GM13976 (cell line): ENCODE measurements at regions not wholly inside any gene's neighbourhood (a gene's known extent, or its start where the extent isn't known, plus 50 kb on each side); places are given as distances from the start of the nearest gene placed in this dataset.

Experiments used
- DNase-seq: peaks from one replicate; pipeline ENCODE4 v3.0.0; 2012; ENCODE audit warnings: low spot score
- in situ Hi-C: fragments of 300-500 bp; cut with MboI; formaldehyde crosslinking; loops from one replicate; pipeline ENCODE4 v1.12.0; 2022; ENCODE audit warnings: low sequenced_read_pairs, mixed read lengths, inconsistent platforms; ENCODE audit not compliant: unreplicated experiment
- TF ChIP-seq, protein P1 (sequence below): IDR thresholded peaks from 2 replicates; pipeline ENCODE4 v1.5.1; 2012; ENCODE audit warnings: borderline replicate concordance, mild to moderate bottlenecking; ENCODE audit not compliant: insufficient read depth; ENCODE audit errors: extremely low read depth, missing control alignments, control extremely low read depth

DNA sequence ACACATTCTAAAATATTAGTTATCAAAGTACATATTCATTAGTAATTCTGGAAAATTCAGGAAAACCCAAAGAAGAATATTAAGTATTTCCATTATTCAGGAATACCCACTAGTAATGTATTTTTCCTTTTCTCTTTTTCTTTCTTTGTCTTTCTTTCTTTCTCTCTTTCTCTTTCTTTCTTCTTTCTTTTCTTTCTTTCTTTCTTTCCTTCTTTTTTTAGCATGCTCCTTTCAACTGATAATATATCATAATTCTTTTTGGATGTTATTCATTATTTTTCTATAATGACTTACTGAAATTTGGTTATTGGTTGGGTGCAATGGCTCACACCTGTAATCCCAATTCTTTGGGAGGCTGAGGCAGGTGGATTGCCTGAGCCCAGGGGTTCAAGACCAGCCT, 175.6 kb upstream of the RAB4A start:
- TF ChIP-seq, protein P1, sequence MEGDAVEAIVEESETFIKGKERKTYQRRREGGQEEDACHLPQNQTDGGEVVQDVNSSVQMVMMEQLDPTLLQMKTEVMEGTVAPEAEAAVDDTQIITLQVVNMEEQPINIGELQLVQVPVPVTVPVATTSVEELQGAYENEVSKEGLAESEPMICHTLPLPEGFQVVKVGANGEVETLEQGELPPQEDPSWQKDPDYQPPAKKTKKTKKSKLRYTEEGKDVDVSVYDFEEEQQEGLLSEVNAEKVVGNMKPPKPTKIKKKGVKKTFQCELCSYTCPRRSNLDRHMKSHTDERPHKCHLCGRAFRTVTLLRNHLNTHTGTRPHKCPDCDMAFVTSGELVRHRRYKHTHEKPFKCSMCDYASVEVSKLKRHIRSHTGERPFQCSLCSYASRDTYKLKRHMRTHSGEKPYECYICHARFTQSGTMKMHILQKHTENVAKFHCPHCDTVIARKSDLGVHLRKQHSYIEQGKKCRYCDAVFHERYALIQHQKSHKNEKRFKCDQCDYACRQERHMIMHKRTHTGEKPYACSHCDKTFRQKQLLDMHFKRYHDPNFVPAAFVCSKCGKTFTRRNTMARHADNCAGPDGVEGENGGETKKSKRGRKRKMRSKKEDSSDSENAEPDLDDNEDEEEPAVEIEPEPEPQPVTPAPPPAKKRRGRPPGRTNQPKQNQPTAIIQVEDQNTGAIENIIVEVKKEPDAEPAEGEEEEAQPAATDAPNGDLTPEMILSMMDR, result no peak
- no peak for DNase-seq
- in situ Hi-C loops, result no loop called here

DNA sequence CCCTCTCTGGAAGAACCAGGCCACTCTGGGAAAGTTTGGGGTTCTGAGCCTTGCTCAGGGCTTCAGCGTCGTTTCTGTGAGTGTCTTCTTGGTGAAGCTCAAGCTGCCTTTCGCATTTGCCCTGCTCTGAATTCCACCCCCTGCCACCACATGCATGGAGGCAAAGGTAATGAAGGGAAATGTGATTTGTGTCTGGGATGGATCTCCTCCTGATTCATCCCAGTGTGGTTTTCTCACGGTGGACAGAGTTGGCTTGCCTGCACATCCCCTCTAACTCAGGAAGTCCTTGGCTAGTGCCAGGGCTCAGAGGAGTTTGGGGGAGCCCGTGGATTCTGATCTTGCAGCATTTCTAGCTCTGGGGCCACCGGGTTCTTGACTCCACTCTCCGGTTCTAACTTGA, 173.6 kb upstream of the RAB4A start:
- TF ChIP-seq, protein P1, result no peak
- DNase-seq, result no peak
- in situ Hi-C loops, result no loop called here

DNA sequence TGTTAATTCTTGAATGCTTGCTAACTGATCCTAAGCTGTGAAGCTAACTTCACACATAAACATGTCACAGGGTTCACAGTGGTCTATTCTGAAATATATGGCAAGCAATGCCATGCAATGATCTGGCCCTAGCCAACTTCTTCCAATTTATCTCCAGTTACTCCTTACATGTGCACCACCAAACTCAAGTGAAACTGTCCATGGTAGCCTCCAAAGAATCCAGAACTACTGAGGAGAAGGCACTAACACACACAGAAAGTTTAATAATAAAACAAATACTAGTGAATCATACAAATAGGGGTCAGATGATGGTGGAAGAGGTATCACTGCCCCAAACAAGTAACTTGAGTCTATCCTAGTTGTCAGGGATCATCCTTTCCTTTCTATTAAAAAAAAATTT, 172.6 kb upstream of the RAB4A start:
- no peak for DNase-seq
- TF ChIP-seq, protein P1, result no peak
- in situ Hi-C loops, result no loop called here

DNA sequence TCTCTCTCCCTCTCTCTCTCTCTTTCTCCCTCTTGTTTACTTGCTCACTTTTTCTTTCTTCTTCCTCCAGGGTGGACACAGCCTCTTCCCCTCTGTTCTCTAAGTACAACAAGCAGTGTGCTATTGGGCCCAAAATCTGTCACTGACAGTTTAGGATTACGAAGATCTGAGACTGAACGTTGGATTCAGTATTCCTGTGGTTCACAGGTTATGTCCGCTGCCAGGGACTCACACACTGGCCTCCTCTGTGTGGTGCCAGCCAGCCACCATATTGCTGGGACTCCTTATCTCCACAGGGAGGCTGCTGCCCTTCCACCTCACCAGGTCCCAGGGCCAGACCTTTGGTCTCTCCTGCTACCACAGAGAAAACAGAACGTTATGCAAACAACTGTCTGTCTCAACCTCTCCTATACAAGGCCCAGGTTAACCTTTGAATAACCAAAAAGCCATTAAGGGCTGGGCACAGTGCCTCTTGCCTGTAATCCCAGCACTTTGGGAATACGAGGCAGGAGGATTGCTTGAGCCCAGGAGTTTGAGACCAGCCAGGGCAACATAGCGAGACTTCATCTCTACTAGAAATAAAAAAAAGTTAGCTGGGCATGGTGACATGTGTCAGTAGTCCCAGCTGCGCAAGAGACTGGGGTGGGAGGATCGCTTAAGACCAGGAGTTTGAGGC, 171.9 kb upstream of the RAB4A start:
- TF ChIP-seq, protein P1, result no peak
- in situ Hi-C loops, result no loop called here
- DNase-seq, result no peak

DNA sequence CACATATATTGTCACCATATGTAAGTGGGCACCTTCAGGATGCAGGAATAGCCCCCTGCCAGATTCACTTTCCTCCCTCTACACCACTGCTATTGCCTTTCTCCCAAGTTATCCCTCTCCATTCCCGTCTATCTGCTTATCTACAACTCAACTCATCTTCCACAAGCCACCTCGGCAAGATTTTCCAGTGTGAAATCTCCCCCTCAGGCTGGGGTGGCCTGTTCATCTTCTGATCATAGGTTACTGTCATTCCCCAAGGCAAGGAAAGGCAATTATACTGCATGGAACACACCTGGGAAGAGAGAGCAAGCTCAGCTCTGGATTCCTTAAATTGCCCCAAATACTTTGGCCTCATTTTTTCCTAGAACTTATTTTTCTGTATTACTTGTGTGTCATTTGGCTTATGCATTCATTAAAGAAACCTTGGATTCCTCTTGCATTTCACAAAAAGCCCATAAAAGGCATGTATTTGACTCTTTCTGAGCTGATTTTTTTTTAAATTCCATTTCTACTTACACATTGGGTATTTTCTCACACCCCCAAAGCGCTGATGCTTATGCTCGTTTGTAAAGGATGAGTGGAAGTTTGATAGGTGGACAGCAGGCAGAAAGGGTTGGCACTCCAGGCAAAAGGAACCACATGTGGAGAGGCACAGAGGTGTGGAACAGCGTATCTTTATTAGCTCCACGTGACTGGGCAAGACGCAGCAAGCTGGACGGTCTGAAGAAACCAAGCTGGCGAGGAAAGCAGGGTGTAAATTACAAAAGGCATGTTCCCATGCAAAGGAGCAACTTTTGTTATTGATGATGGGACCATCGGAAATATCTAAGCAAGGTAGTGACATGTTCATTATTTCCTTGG, 169.7 kb upstream of the RAB4A start:
- TF ChIP-seq, protein P1, result no peak
- in situ Hi-C loops, result no loop called here
- DNase-seq, result no peak

DNA sequence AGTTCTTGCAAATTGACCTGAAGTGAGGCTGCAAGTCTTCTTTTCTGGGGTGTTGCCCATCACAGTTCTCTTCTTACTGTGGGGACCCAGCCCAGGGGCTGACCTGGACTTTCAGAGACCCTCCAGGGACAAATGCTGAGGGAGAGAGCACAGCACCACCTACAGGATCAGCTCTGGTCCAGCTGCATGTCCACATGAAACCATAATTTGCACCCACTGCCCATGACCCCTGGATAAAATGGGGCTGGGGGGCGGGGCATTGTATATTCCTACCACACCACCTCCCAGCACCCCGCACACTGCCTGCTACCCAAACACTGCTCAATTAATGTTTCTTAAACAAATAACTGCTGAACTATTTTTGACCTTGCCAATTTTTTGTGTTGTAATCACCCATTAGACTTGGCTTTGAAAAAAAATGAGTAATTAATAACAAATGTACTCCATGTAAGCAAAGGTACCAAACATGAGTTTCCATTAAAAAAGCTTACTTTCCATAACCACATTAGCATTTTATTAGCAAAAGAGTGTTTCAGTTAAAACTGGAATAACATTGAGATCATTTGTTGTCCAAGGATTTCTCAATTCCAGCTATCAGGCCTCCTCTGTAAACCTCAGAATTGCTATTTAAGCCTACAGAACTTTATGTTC, 168.0 kb upstream of the RAB4A start:
- no peak for DNase-seq
- TF ChIP-seq, protein P1, result no peak
- in situ Hi-C loops, result no loop called here
